Suprapubic skin (tissue), 4 donors: ENCODE measurements at regions not wholly inside any gene's neighbourhood (a gene's known extent, or its start where the extent isn't known, plus 50 kb on each side); places are given as distances from the start of the nearest gene placed in this dataset.

Source experiments
- DNase-seq, 2 donors: peaks; one replicate each; pipeline ENCODE4 v3.0.0-alpha.2; 2019; ENCODE audit warnings: low spot score in 2 of 2
- H3K27ac ChIP-seq: fragments of 200-600 bp; sonication (generic); one replicate; pipeline ENCODE4 v1.5.1; 2019
- H3K27me3 ChIP-seq: fragments of 200-600 bp; sonication (generic); one replicate; pipeline ENCODE4 v1.5.1; 2019
- H3K36me3 ChIP-seq: fragments of 200-600 bp; sonication (generic); one replicate; pipeline ENCODE4 v1.5.1; 2019
- H3K4me1 ChIP-seq: fragments of 200-600 bp; sonication (generic); one replicate; pipeline ENCODE4 v1.5.1; 2019
- H3K4me3 ChIP-seq: fragments of 200-600 bp; sonication (generic); one replicate; pipeline ENCODE4 v1.5.1; 2019; ENCODE audit warnings: mild to moderate bottlenecking
- H3K9me3 ChIP-seq: fragments of 200-600 bp; sonication (generic); one replicate; pipeline ENCODE4 v1.5.1; 2019
- EP300 ChIP-seq: sonication (generic); formaldehyde crosslinking; IDR thresholded peaks from one replicate; pipeline ENCODE4 v1.6.1; 2017; ENCODE audit warnings: antibody characterized with exemption
- POLR2A ChIP-seq, 2 donors: fragments of 450-650 bp; IDR thresholded peaks; one replicate each; pipeline ENCODE4 v1.6.1; 2017; ENCODE audit warnings: antibody characterized with exemption in 2 of 2, mild to moderate bottlenecking in 2 of 2, moderate library complexity in 2 of 2
- POLR2AphosphoS5 ChIP-seq, 3 donors: sonication (generic); formaldehyde crosslinking; IDR thresholded peaks; one replicate each; pipeline ENCODE4 v1.6.1; 2017; ENCODE audit warnings: antibody characterized with exemption in 3 of 3
- WGBS: methylation state at CpG from one replicate; pipeline ENCODE4 v1.1.5; 2018; 5-methylcytosine and 5-hydroxymethylcytosine counted together
- TF ChIP-seq, protein P1 (sequence below), 2 donors: fragments of 200-600 bp in 1 of 2; fragments of 450-650 bp in 1 of 2; sonication (generic) in 1 of 2; IDR thresholded peaks; one replicate each; pipeline ENCODE4 v1.5.1; 2016 to 2019; ENCODE audit warnings: antibody characterized with exemption in 2 of 2, mild to moderate bottlenecking in 1 of 2, moderate library complexity in 1 of 2

DNA sequence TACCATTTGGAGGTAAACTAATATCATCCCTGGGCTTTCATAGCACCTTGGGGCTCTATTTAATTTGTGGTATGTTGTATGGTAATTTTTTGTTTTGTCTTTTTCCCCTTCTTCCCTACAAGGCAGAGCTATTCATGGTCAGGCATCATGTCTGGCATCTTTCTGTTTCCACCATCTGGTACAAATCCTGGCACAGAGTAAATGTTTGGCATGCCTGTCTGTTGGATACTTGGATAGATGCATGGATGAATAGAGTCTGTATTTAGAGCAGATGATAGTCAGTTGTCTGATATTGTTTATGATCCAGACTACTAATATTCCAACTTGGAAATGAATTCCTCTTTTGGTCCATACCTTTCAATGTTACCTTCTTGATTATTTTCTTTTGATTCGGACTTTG lies 139.8 kb downstream of the NEDD1 start:
- Histone ChIP-seq H3K9me3 (no peaks in the 10 kb centered on the region), H3K27ac (no peak overlapping the region), H3K4me3 (no peak overlapping the region), H3K27me3 (no peaks in the 10 kb centered on the region), H3K36me3 (no peaks in the 10 kb centered on the region), H3K4me1 (no peaks in the 10 kb centered on the region)
- TF ChIP-seq POLR2AphosphoS5 (IDR thresholded peaks at IDR 0.05): no peak
- no peak for TF ChIP-seq POLR2A (IDR thresholded peaks at IDR 0.05)
- TF ChIP-seq EP300: no peak
- TF ChIP-seq, protein P1, sequence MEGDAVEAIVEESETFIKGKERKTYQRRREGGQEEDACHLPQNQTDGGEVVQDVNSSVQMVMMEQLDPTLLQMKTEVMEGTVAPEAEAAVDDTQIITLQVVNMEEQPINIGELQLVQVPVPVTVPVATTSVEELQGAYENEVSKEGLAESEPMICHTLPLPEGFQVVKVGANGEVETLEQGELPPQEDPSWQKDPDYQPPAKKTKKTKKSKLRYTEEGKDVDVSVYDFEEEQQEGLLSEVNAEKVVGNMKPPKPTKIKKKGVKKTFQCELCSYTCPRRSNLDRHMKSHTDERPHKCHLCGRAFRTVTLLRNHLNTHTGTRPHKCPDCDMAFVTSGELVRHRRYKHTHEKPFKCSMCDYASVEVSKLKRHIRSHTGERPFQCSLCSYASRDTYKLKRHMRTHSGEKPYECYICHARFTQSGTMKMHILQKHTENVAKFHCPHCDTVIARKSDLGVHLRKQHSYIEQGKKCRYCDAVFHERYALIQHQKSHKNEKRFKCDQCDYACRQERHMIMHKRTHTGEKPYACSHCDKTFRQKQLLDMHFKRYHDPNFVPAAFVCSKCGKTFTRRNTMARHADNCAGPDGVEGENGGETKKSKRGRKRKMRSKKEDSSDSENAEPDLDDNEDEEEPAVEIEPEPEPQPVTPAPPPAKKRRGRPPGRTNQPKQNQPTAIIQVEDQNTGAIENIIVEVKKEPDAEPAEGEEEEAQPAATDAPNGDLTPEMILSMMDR (IDR thresholded peaks at IDR 0.05): no peak
- DNase-seq: no peak
- 89% methylated on average over 1 of the region's 1 CpG for WGBS

DNA sequence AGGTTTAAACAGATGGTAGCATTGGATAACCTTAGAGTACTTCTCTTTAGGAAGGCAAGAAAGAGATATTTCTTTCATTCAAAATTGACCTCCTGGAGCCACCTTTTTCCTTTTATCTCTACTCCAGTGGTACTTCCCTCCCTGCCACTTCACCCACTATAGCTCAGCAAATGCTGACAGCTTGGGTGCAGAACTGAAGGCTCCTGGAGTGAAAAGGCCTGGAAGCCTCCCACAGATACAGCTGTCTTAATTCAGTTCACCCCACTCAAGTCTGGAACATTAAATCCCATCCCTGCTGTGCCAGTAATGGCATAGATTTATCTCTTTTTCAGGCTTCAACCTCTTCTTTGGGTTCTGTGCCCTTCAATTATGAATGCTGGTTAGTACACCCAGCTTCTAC lies 140.3 kb downstream of the NEDD1 start:
- DNase-seq: no peak
- no peaks in the 10 kb centered on the region for H3K36me3 ChIP-seq
- H3K27me3 ChIP-seq: no peaks in the 10 kb centered on the region
- H3K4me3 ChIP-seq: no peak overlapping the region
- H3K9me3 ChIP-seq: no peaks in the 10 kb centered on the region
- TF ChIP-seq EP300: no peak
- TF ChIP-seq POLR2AphosphoS5 (IDR thresholded peaks at IDR 0.05): no peak
- TF ChIP-seq, protein P1 (IDR thresholded peaks at IDR 0.05): no peak
- TF ChIP-seq POLR2A (IDR thresholded peaks at IDR 0.05): no peak
- no peaks in the 10 kb centered on the region for H3K4me1 ChIP-seq
- no peak overlapping the region for H3K27ac ChIP-seq

DNA sequence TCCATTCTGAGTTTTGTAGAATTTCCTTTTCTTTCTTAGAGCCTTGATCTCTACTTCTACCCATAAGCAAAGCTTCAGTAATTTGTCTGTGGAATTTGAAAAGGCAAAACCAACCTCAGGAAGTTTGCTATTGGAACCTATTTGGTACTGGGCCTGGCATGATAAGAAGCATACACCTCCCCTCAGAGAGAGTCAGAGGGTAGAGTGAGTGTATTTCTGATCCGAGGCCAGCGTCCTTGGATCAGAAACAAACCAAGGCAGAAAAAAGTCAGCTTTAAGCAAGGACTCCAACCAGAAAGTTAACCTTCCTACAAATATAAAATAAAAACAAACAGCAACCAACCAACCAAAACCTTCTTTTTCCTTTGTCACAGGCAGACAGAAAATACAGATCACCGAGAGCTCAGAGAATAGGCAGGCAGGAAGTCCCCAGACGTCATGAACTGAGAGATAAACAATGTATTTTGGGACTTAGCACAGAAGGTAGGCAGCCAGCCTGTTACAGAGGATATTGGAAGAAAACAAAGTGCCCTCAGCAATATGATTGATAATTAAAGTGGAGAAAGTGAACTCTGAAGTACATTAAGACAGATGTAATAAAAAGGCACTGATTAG lies 141.5 kb downstream of the NEDD1 start:
- no peak for DNase-seq
- TF ChIP-seq, protein P1 (IDR thresholded peaks at IDR 0.05): no peak
- TF ChIP-seq POLR2A (IDR thresholded peaks at IDR 0.05) (no peak), EP300 (no peak), POLR2AphosphoS5 (IDR thresholded peaks at IDR 0.05) (no peak)
- H3K9me3 ChIP-seq: no peaks in the 10 kb centered on the region
- H3K36me3 ChIP-seq: no peaks in the 10 kb centered on the region
- H3K4me1 ChIP-seq: no peaks in the 10 kb centered on the region
- no peak overlapping the region for H3K4me3 ChIP-seq
- no peak overlapping the region for H3K27ac ChIP-seq
- H3K27me3 ChIP-seq: no peaks in the 10 kb centered on the region
- WGBS: 52% methylated on average over 4 of the region's 4 CpGs

DNA sequence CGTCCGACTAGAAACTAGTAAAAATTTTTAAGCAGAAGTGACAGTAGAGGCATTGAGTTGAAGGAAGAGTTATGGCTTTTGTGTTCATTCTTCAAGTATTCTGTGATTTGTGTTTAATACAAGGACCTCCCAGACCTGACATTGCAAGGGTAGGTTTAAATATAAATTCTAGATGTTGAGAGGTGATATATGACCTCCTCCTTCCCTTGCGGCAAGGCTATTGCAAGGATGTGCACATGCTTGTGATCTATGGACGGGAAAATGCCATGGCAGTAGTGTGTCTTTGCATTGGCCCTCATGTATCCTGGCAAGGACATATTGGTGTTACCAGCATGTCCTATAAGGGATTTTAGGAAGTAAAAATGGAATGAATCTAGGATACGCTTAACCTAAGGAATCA lies 143.5 kb downstream of the NEDD1 start:
- no peaks in the 10 kb centered on the region for H3K27me3 ChIP-seq
- no peaks in the 10 kb centered on the region for H3K36me3 ChIP-seq
- TF ChIP-seq POLR2AphosphoS5 (IDR thresholded peaks at IDR 0.05) (no peak), EP300 (no peak), POLR2A (IDR thresholded peaks at IDR 0.05) (no peak)
- TF ChIP-seq, protein P1 (IDR thresholded peaks at IDR 0.05): no peak
- 83% methylated on average over 5 of the region's 5 CpGs for WGBS
- H3K4me3 ChIP-seq: no peak overlapping the region
- H3K27ac ChIP-seq: no peak overlapping the region
- H3K9me3 ChIP-seq: no peaks in the 10 kb centered on the region
- H3K4me1 ChIP-seq: no peaks in the 10 kb centered on the region
- no peak for DNase-seq

DNA sequence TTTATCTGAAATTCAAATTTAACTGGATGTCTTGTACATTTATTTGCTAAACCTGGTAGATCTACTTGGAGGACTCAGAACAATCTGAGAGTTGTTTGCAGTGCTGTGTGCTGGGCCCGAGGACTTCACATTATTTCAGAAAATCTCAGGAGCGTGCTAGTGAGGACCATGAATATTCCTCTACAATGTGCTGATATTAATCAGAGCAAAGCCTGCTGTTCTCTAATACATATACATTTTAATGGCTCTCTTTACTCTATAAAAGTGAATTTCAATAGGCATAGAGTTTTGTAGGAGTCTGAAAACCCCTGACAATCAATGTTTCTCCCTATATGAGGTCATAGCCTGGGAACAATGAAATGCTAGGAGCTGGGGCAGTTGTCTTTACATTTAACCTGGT lies 144.3 kb downstream of the NEDD1 start:
- no peak overlapping the region for H3K4me3 ChIP-seq
- no peaks in the 10 kb centered on the region for H3K4me1 ChIP-seq
- H3K27me3 ChIP-seq: no peaks in the 10 kb centered on the region
- no peak for DNase-seq
- 91% methylated on average over 2 of the region's 2 CpGs for WGBS
- H3K27ac ChIP-seq: no peak overlapping the region
- TF ChIP-seq POLR2A (IDR thresholded peaks at IDR 0.05) (no peak), POLR2AphosphoS5 (IDR thresholded peaks at IDR 0.05) (no peak), EP300 (no peak)
- TF ChIP-seq, protein P1 (IDR thresholded peaks at IDR 0.05): no peak
- H3K9me3 ChIP-seq: no peaks in the 10 kb centered on the region
- H3K36me3 ChIP-seq: no peaks in the 10 kb centered on the region
